ENCODE measurements at regions not wholly inside any gene's neighbourhood (a gene's known extent, or its start where the extent isn't known, plus 50 kb on each side); places are given as distances from the start of the nearest gene placed in this dataset.

GRCh38 chr1:60891765-60892164 is 190.6 kb upstream of the NFIA start:
- Histone ChIP-seq H3K27me3 (ENCODE audit: insufficient read depth, low read depth, low read length) (no peaks in the 10 kb centered on the region), H3K9me3 (ENCODE audit: low read length) (no peaks in the 10 kb centered on the region), H3F3A (ENCODE audit: insufficient read depth, low read length, poor library complexity, severe bottlenecking) (no peaks in the 10 kb centered on the region)

GRCh38 chr1:60891281-60891680 is 191.1 kb upstream of the NFIA start:
- no peak overlapping the region for H3K27ac ChIP-seq (ENCODE audit: low read length)
- H3K79me2 ChIP-seq (replicated peaks; ENCODE audit: insufficient read depth, low read length), result no peaks in the 10 kb centered on the region

More at GRCh38 chr1:60891765-60892164, 190.6 kb upstream of the NFIA start:
- no peaks in the 10 kb centered on the region for H3K36me3 ChIP-seq (ENCODE audit: insufficient read depth, low read length)
- no peak overlapping the region for H3K4me3 ChIP-seq (ENCODE audit: low read length)
- no peak for TF ChIP-seq POLR2AphosphoS5 (IDR thresholded peaks at IDR 0.05)
- no peak for TF ChIP-seq TAF1 (IDR thresholded peaks at IDR 0.05; ENCODE audit: low read depth)
- TF ChIP-seq SMC3 (conservative IDR thresholded peaks at IDR 0.05; ENCODE audit: poor library complexity), result no peak
- no peak overlapping the region for H3K9ac ChIP-seq (ENCODE audit: low read length)
- H3K9me2 ChIP-seq (ENCODE audit: insufficient read depth, low read length), result no peaks in the 10 kb centered on the region
- H4K20me1 ChIP-seq (ENCODE audit: insufficient read depth), result no peaks in the 10 kb centered on the region
- no peaks in the 10 kb centered on the region for H3K79me2 ChIP-seq (replicated peaks; ENCODE audit: insufficient read depth, low read length)
- H3K27ac ChIP-seq (ENCODE audit: low read length), result no peak overlapping the region
- no peak overlapping the region for H2AFZ ChIP-seq (ENCODE audit: low read depth, low read length)
- H3K4me2 ChIP-seq (ENCODE audit: low read length), result no peak overlapping the region

More at GRCh38 chr1:60891281-60891680, 191.1 kb upstream of the NFIA start:
- Histone ChIP-seq H3K9me2 (ENCODE audit: insufficient read depth, low read length) (no peaks in the 10 kb centered on the region), H2AFZ (ENCODE audit: low read depth, low read length) (no peak overlapping the region), H3K4me2 (ENCODE audit: low read length) (no peak overlapping the region), H3K36me3 (ENCODE audit: insufficient read depth, low read length) (no peaks in the 10 kb centered on the region), H3K27me3 (ENCODE audit: insufficient read depth, low read depth, low read length) (no peaks in the 10 kb centered on the region), H3F3A (ENCODE audit: insufficient read depth, low read length, poor library complexity, severe bottlenecking) (no peaks in the 10 kb centered on the region), H3K4me3 (ENCODE audit: low read length) (no peak overlapping the region), H3K9me3 (ENCODE audit: low read length) (no peaks in the 10 kb centered on the region), H4K20me1 (ENCODE audit: insufficient read depth) (no peaks in the 10 kb centered on the region), H3K9ac (ENCODE audit: low read length) (no peak overlapping the region)
- TF ChIP-seq EZH2 (IDR thresholded peaks at IDR 0.05; ENCODE audit: borderline replicate concordance, insufficient read depth, low read length, poor library complexity, severe bottlenecking), result no peak
- TF ChIP-seq REST (IDR thresholded peaks at IDR 0.05; ENCODE audit: borderline replicate concordance), result no peak
- no peak for TF ChIP-seq CTCF (IDR thresholded peaks at IDR 0.05; ENCODE audit: poor library complexity, severe bottlenecking)
- TF ChIP-seq SMC3 (conservative IDR thresholded peaks at IDR 0.05; ENCODE audit: poor library complexity), result no peak
- no peak for TF ChIP-seq RAD21 (conservative IDR thresholded peaks at IDR 0.05)
- no peak for TF ChIP-seq EP300 (conservative IDR thresholded peaks at IDR 0.05; ENCODE audit: poor library complexity, severe bottlenecking)
- TF ChIP-seq MXI1 (conservative IDR thresholded peaks at IDR 0.05; ENCODE audit: poor library complexity, severe bottlenecking), result no peak
- no peak for TF ChIP-seq POLR2AphosphoS5 (IDR thresholded peaks at IDR 0.05)
- no peak for TF ChIP-seq TAF1 (IDR thresholded peaks at IDR 0.05; ENCODE audit: low read depth)
